22Rv1 (cell line): ENCODE measurements at regions not wholly inside any gene's neighbourhood (a gene's known extent, or its start where the extent isn't known, plus 50 kb on each side); places are given as distances from the start of the nearest gene placed in this dataset.

ENCODE experiments used
- H3K27ac ChIP-seq: fragments of 450-650 bp; 2 replicates; pipeline ENCODE4 v1.5.1; 2017
- CTCF ChIP-seq: fragments of 450-650 bp; IDR thresholded peaks from 2 replicates; pipeline ENCODE4 v1.5.1; 2017; ENCODE audit warnings: mild to moderate bottlenecking
- ZFX ChIP-seq: fragments of 450-650 bp; IDR thresholded peaks from 2 replicates; pipeline ENCODE4 v1.6.1; 2017; ENCODE audit warnings: antibody characterized with exemption, borderline replicate concordance

- TF ChIP-seq CTCF (no peak), ZFX (no peak)
- H3K27ac ChIP-seq: no peak overlapping the region
These were observed 79.9 kb upstream of the SSTR1 start for GRCh38 chr14:38127784-38128183.

- no peak overlapping the region for H3K27ac ChIP-seq
- TF ChIP-seq ZFX (no peak), CTCF (no peak)
These were observed 79.1 kb upstream of the SSTR1 start for GRCh38 chr14:38128640-38129039.

GRCh38 chr14:38129192-38129591, 78.5 kb upstream of the SSTR1 start:
- H3K27ac ChIP-seq: no peak overlapping the region
- no peak for TF ChIP-seq CTCF
- no peak for TF ChIP-seq ZFX

- TF ChIP-seq ZFX: no peak
- TF ChIP-seq CTCF: no peak
- no peak overlapping the region for H3K27ac ChIP-seq
These were observed 78.0 kb upstream of the SSTR1 start for GRCh38 chr14:38129705-38130104.

GRCh38 chr14:38134416-38135030, 73.2 kb upstream of the SSTR1 start:
- no peak overlapping the region for H3K27ac ChIP-seq
- TF ChIP-seq ZFX: no peak
- TF ChIP-seq CTCF: no peak

- no peak overlapping the region for H3K27ac ChIP-seq
- no peak for TF ChIP-seq ZFX
- TF ChIP-seq CTCF: no peak
These were observed 72.4 kb upstream of the SSTR1 start for GRCh38 chr14:38135106-38135867.

GRCh38 chr14:38137005-38137404, 70.7 kb upstream of the SSTR1 start:
- no peak overlapping the region for H3K27ac ChIP-seq
- no peak for TF ChIP-seq CTCF
- no peak for TF ChIP-seq ZFX
